Testis (tissue), 2 donors: ENCODE measurements at regions not wholly inside any gene's neighbourhood (a gene's known extent, or its start where the extent isn't known, plus 50 kb on each side); places are given as distances from the start of the nearest gene placed in this dataset.

Experiments used
- DNase-seq: peaks from one replicate; pipeline ENCODE4 v3.0.0-alpha.2; 2019
- H3K27ac ChIP-seq, 2 donors: fragments of 200-600 bp; sonication (generic); one replicate each; pipeline ENCODE4 v1.5.1; 2019
- H3K27me3 ChIP-seq: fragments of 200-600 bp; sonication (generic); one replicate; pipeline ENCODE4 v1.5.1; 2019
- H3K36me3 ChIP-seq: fragments of 200-600 bp; sonication (generic); one replicate; pipeline ENCODE4 v1.5.1; 2017; ENCODE audit warnings: low read depth; ENCODE audit errors: missing control alignments
- H3K4me1 ChIP-seq: fragments of 200-600 bp; sonication (generic); one replicate; pipeline ENCODE4 v1.5.1; 2019
- H3K4me3 ChIP-seq, 2 donors: fragments of 200-600 bp; sonication (generic); one replicate each; pipeline ENCODE4 v1.5.1; 2017 to 2019
- H3K9me3 ChIP-seq: fragments of 200-600 bp; sonication (generic); one replicate; pipeline ENCODE4 v1.5.1; 2017
- POLR2A ChIP-seq: fragments of 450-650 bp; IDR thresholded peaks from one replicate; pipeline ENCODE4 v1.6.1; 2017; ENCODE audit warnings: antibody characterized with exemption, mild to moderate bottlenecking, moderate library complexity
- WGBS, 2 donors: methylation state at CpG; one replicate each; pipeline ENCODE4 v1.1.5; 2018; 5-methylcytosine and 5-hydroxymethylcytosine counted together
- intact Hi-C: fragments of 100-400 bp; cut with DNase I; formaldehyde crosslinking; loops from one replicate; pipeline ENCODE4 v1.15.1; 2023; ENCODE audit warnings: low total_unique reads
- TF ChIP-seq, protein P1 (sequence below), 3 experiments: fragments of 450-650 bp in 2 of 3; fragments of 200-600 bp in 1 of 3; sonication (generic) in 1 of 3; IDR thresholded peaks; one replicate each; pipeline ENCODE4 v1.5.1; 2016 to 2019; ENCODE audit warnings: antibody characterized with exemption in 3 of 3, mild to moderate bottlenecking in 2 of 3, moderate library complexity in 1 of 3

DNA sequence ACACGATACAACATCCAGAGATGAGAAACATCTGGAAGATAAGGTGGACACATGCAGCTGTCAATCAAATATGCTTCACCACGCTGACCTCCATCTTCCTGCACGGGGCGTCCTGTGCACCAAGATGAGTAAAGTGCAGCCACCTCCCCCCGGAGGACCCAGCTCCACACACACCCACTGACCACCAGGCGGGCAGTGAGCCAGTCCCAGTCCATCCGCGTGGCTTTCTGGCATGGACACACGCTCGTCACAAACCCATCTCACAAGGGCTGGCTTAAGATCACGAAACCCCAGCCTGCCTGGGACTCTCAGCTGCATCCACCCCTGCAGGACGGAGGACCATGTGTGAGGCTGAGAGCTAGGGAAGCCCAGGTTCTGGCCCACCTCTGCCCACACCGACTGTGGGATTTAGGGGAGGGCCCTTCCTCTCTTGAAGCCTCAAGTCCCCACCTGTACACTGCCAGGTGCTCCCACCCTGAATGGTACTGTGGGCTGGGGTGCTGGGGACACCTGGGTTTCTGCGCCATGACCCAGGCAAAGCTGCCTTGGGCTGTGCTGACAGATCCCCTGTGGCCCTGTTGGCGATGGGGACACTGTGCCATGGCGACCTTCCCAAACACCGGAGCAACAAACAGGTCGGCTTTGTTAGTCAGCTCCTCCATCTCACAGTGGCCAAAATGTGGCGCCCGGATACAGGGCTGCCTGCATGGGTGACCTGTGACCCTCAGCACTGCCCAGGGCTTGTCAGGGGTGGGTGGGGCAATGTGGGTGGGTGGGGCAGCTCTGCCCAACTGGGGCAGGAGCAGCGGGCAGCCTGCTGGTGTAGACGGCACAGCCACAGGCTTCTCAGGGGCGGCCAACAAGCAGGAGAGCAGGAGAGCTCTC is 629.0 kb downstream of the TBC1D22A start:
- H3K36me3 ChIP-seq: no peaks in the 10 kb centered on the region
- H3K4me1 ChIP-seq: no peaks in the 10 kb centered on the region
- no peaks in the 10 kb centered on the region for H3K27me3 ChIP-seq
- H3K9me3 ChIP-seq: no peaks in the 10 kb centered on the region
- TF ChIP-seq POLR2A: no peak
- TF ChIP-seq, protein P1, sequence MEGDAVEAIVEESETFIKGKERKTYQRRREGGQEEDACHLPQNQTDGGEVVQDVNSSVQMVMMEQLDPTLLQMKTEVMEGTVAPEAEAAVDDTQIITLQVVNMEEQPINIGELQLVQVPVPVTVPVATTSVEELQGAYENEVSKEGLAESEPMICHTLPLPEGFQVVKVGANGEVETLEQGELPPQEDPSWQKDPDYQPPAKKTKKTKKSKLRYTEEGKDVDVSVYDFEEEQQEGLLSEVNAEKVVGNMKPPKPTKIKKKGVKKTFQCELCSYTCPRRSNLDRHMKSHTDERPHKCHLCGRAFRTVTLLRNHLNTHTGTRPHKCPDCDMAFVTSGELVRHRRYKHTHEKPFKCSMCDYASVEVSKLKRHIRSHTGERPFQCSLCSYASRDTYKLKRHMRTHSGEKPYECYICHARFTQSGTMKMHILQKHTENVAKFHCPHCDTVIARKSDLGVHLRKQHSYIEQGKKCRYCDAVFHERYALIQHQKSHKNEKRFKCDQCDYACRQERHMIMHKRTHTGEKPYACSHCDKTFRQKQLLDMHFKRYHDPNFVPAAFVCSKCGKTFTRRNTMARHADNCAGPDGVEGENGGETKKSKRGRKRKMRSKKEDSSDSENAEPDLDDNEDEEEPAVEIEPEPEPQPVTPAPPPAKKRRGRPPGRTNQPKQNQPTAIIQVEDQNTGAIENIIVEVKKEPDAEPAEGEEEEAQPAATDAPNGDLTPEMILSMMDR (IDR thresholded peaks at IDR 0.05): no peak
- 78 to 90% methylated on average over 6 to 22 of the region's 23 CpGs for WGBS, 2 donors
- intact Hi-C loops: no loop called here
- no peak overlapping the region for H3K4me3 ChIP-seq
- DNase-seq: no peak
- no peak overlapping the region for H3K27ac ChIP-seq

DNA sequence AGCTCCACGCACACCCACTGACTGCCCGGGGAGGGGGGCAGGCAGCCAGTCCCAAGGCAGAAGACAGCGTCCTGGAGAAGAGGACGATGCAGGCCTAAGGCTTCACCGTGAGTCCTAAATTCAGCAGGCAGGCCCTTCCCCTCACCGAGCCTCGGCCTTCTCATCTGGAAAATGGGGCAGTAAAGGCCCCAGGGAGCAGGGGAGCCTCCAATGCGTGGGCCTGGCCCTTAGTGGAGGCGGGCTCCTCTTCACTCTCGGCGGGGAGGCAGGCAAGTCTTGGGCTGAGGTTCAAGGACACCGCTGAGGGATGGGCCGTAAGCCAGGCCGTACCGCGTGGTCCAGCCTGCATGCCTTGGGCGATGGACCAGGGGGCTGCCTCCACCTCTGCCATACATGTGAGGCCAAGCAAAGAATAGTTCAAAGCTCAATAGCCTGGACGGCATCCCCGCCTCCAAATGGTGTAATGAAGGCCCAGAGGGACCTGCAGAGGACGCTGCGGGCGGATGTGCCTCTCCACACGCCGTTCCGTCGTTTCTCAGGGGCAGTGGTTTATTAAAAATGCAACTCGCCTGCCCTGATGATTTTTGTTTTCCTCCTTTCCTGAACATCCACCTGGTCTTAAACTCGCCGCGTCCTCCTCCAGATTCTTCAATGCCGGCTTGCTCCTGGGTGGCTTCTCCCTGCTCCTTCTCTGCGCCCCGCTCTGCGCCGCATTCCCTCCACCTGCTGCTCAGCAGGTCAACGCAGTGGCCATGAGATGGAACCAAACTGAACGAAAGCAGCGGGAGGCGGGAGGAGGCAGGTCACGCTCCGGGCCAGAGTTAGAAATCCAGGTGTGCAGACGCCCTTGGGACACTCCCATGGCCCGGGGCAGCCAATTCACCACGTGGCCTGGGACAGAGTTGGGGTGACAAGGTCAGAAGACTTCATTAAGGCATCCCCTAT is 627.8 kb downstream of the TBC1D22A start:
- TF ChIP-seq, protein P1 (IDR thresholded peaks at IDR 0.05): no peak
- TF ChIP-seq POLR2A: no peak
- peak; percentile 20 for DNase-seq
- 69 to 72% methylated on average over 35 to 44 of the region's 44 CpGs for WGBS, 2 donors
- Histone ChIP-seq H3K4me1 (no peaks in the 10 kb centered on the region), H3K4me3 (no peak overlapping the region), H3K27ac (no peak overlapping the region), H3K9me3 (no peaks in the 10 kb centered on the region), H3K27me3 (no peaks in the 10 kb centered on the region), H3K36me3 (no peaks in the 10 kb centered on the region)
- intact Hi-C loops: no loop called here

DNA sequence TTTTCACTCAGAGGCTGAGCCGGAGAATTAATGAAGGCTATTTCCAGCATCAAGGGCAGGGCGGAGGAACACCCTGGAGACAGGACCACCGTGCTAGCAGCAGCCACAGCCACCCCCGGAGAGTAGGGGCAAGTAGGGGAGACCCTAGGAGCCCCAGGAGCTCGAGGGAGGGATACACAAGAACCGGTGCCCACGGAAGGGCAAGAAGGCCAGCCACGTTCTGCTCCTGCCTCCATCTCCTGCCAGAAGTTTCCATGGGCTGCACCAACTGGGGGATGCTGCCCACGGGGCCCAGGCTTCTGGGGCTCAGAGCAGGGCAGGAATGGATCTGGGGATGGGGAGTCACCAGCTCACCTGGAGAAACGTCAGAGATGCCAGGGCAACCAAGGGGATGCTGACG is 626.8 kb downstream of the TBC1D22A start:
- 61 to 78% methylated on average over 10 to 11 of the region's 11 CpGs for WGBS, 2 donors
- H3K36me3 ChIP-seq: no peaks in the 10 kb centered on the region

DNA sequence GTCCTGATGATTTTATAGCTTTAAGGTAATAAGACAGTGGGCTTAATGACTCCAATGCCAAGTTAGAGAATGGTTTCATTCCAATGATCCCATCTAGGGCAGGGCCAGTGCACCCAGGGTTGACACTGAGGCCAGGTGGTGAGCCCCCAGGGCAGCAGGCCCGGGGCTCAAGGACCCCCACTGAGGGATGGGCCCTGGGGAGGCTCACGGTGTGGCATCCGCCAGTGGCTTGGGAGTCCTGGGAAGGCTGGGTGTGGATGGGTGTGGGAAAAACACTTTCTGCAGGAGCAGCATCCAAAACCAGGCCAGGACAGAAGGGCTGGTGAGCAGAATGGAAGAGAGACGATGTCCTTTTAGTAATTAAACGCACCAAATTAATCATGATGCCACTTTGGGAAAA is 626.3 kb downstream of the TBC1D22A start:
- Histone ChIP-seq H3K4me1 (no peaks in the 10 kb centered on the region), H3K4me3 (no peak overlapping the region), H3K9me3 (no peaks in the 10 kb centered on the region), H3K36me3 (no peaks in the 10 kb centered on the region), H3K27ac (no peak overlapping the region), H3K27me3 (no peaks in the 10 kb centered on the region)
- intact Hi-C loops: no loop called here
- TF ChIP-seq POLR2A: no peak
- TF ChIP-seq, protein P1 (IDR thresholded peaks at IDR 0.05): no peak
- 22 to 66% methylated on average over 2 to 5 of the region's 5 CpGs for WGBS, 2 donors
- no peak for DNase-seq

More for the DNA sequence above, 626.8 kb downstream of the TBC1D22A start:
- H3K4me1 ChIP-seq: no peaks in the 10 kb centered on the region
- H3K4me3 ChIP-seq: no peak overlapping the region
- DNase-seq: no peak
- H3K27me3 ChIP-seq: no peaks in the 10 kb centered on the region
- TF ChIP-seq, protein P1 (IDR thresholded peaks at IDR 0.05): no peak
- no peak for TF ChIP-seq POLR2A
- no peak overlapping the region for H3K27ac ChIP-seq
- intact Hi-C loops: no loop called here
- H3K9me3 ChIP-seq: no peaks in the 10 kb centered on the region
